CD14-positive monocyte (primary cell): ENCODE measurements at regions not wholly inside any gene's neighbourhood (a gene's known extent, or its start where the extent isn't known, plus 50 kb on each side); places are given as distances from the start of the nearest gene placed in this dataset.

Experiments used
- DNase-seq, 3 donors: peaks; one replicate each; pipeline ENCODE4 v3.0.0-alpha.2; 2011 to 2022
- H2AFZ ChIP-seq: 2 replicates; pipeline ENCODE4 v1.6.0; 2012; ENCODE audit warnings: mild to moderate bottlenecking, low read depth, low read length, inconsistent platforms; ENCODE audit not compliant: insufficient read depth, poor library complexity, severe bottlenecking
- H3K27ac ChIP-seq, 2 donors: 1 replicate in 1 of 2; 2 replicates in 1 of 2; pipeline ENCODE4 v1.5.1; 2012 to 2013; ENCODE audit warnings: low read length in 2 of 2, control low read depth in 1 of 2, inconsistent platforms in 1 of 2, low read depth in 1 of 2, mild to moderate bottlenecking in 1 of 2
- H3K27me3 ChIP-seq, 2 donors: one replicate each; pipeline versions ENCODE4 v1.6.0 to v1.6.1; 2011 to 2013; ENCODE audit warnings: low read length in 2 of 2; ENCODE audit not compliant: control insufficient read depth in 2 of 2, insufficient read depth in 2 of 2
- H3K36me3 ChIP-seq, 2 donors: replicated peaks in 1 of 2; 1 replicate in 1 of 2; 2 replicates in 1 of 2; pipeline versions ENCODE4 v1.5.1 to v1.6.1; 2012 to 2013; ENCODE audit warnings: low read length in 2 of 2, control low read depth in 1 of 2, inconsistent platforms in 1 of 2, mild to moderate bottlenecking in 1 of 2; ENCODE audit not compliant: insufficient read depth in 2 of 2, control insufficient read depth in 1 of 2
- H3K4me1 ChIP-seq, 2 donors: 1 replicate in 1 of 2; 2 replicates in 1 of 2; pipeline versions ENCODE4 v1.5.1 to v1.6.1; 2012 to 2013; ENCODE audit warnings: low read length in 2 of 2, control low read depth in 1 of 2, inconsistent platforms in 1 of 2, mild to moderate bottlenecking in 1 of 2, moderate library complexity in 1 of 2; ENCODE audit not compliant: insufficient read depth in 2 of 2, control insufficient read depth in 1 of 2
- H3K4me2 ChIP-seq: replicated peaks from 2 replicates; pipeline ENCODE3; 2012; ENCODE audit warnings: low read length, moderate library complexity, mild to moderate bottlenecking; ENCODE audit not compliant: poor library complexity, severe bottlenecking; ENCODE audit errors: extremely low read depth
- H3K4me3 ChIP-seq, 3 experiments: fragments of 200-600 bp in 1 of 3; sonication (generic) in 1 of 3; replicated peaks in 1 of 3; 1 replicate in 2 of 3; 2 replicates in 1 of 3; pipeline ENCODE4 v1.5.1; 2011 to 2013; ENCODE audit warnings: low read length in 3 of 3, mild to moderate bottlenecking in 3 of 3, control low read depth in 2 of 3, low read depth in 2 of 3, inconsistent platforms in 1 of 3, moderate library complexity in 1 of 3
- H3K79me2 ChIP-seq: 2 replicates; pipeline ENCODE4 v1.6.0; 2012; ENCODE audit warnings: mild to moderate bottlenecking, control low read depth, inconsistent platforms, low read length, moderate library complexity; ENCODE audit not compliant: insufficient read depth
- H3K9ac ChIP-seq: 2 replicates; pipeline ENCODE4 v1.6.0; 2017; ENCODE audit warnings: low read length, mild to moderate bottlenecking; ENCODE audit not compliant: insufficient read depth, poor library complexity, severe bottlenecking
- H3K9me3 ChIP-seq, 2 donors: replicated peaks in 1 of 2; 1 replicate in 1 of 2; 2 replicates in 1 of 2; pipeline versions ENCODE4 v1.5.1 to v1.6.1; 2012 to 2013; ENCODE audit warnings: low read length in 2 of 2, control low read depth in 1 of 2; ENCODE audit not compliant: control insufficient read depth in 1 of 2, insufficient read depth in 1 of 2
- H4K20me1 ChIP-seq: 2 replicates; pipeline ENCODE4 v1.6.0; 2012; ENCODE audit warnings: mild to moderate bottlenecking, low read length, control low read depth, moderate library complexity; ENCODE audit not compliant: insufficient read depth
- H3K27ac Mint-ChIP-seq, 7 donors: one replicate each; pipeline ENCODE4 v1.8.0; 2020; ENCODE audit warnings: mild to moderate bottlenecking in 7 of 7, mixed read lengths in 7 of 7, moderate library complexity in 6 of 7, inconsistent platforms in 2 of 7
- H3K27me3 Mint-ChIP-seq, 3 donors: one replicate each; pipeline ENCODE4 v1.8.0; 2021 to 2022; ENCODE audit warnings: low read depth in 3 of 3, mild to moderate bottlenecking in 3 of 3, mixed read lengths in 3 of 3, moderate library complexity in 3 of 3, inconsistent platforms in 1 of 3
- H3K36me3 Mint-ChIP-seq, 2 donors: one replicate each; pipeline ENCODE4 v1.8.0; 2020; ENCODE audit warnings: mixed read lengths in 2 of 2, inconsistent platforms in 1 of 2, mild to moderate bottlenecking in 1 of 2
- H3K4me1 Mint-ChIP-seq: one replicate; pipeline ENCODE4 v1.8.0; 2020; ENCODE audit warnings: mild to moderate bottlenecking, mixed read lengths
- H3K4me3 Mint-ChIP-seq, 2 donors: one replicate each; pipeline ENCODE4 v1.8.0; 2020; ENCODE audit warnings: mild to moderate bottlenecking in 2 of 2, mixed read lengths in 2 of 2, moderate library complexity in 1 of 2
- H3K9me3 Mint-ChIP-seq, 7 donors: one replicate each; pipeline ENCODE4 v1.8.0; 2020 to 2022; ENCODE audit warnings: mixed read lengths in 7 of 7, mild to moderate bottlenecking in 6 of 7, moderate library complexity in 6 of 7, inconsistent platforms in 2 of 7
- CTCF ChIP-seq: fragments of 200-600 bp; IDR thresholded peaks from one replicate; pipeline ENCODE4 v1.8.0; 2022; ENCODE audit warnings: antibody characterized with exemption, mild to moderate bottlenecking
- WGBS: methylation state at CpG from one replicate; pipeline ENCODE4 v1.1.5; 2013; ENCODE audit warnings: missing lambda C conversion rate; ENCODE audit not compliant: insufficient coverage; 5-methylcytosine and 5-hydroxymethylcytosine counted together
- intact Hi-C, 2 donors: fragments of 100-400 bp; cut with micrococcal nuclease; formaldehyde crosslinking; loops; one replicate each; pipeline versions ENCODE4 v1.15.0 to v1.15.1; 2023

- Mint-ChIP-seq H3K9me3 (peaks cover 0 to 2% (median 0%) of the 10 kb centered on the region in 7 donors), H3K27ac (peak overlapping the region; percentile 58 to 96 (median 87)), H3K27me3 (no peaks in the 10 kb centered on the region), H3K36me3 (peaks cover 0 to 2% of the 10 kb centered on the region in 2 donors), H3K4me1 (peaks cover 75% of the 10 kb centered on the region), H3K4me3 (peak overlapping the region in 1 of 2 donors; percentile 18)
- Histone ChIP-seq H2AFZ (no peak overlapping the region), H3K9ac (no peak overlapping the region), H3K27ac (peak overlapping the region; percentile 67 to 71), H3K27me3 (no peaks in the 10 kb centered on the region), H3K79me2 (no peaks in the 10 kb centered on the region), H3K4me1 (peaks cover 78 to 83% of the 10 kb centered on the region in 2 donors), H3K4me2 (peak overlapping the region; percentile 52), H3K4me3 (peak overlapping the region in 1 of 3 experiments; percentile 36), H3K9me3 (no peaks in the 10 kb centered on the region), H3K36me3 (no peaks in the 10 kb centered on the region), H4K20me1 (no peaks in the 10 kb centered on the region)
- no CpG with 5 or more reads among the region's 2 CpGs for WGBS
- no peak for TF ChIP-seq CTCF
- intact Hi-C loops, result no loop called here
- peak in 2 of 3 donors; percentile 42 to 55 for DNase-seq
Observed at GRCh38 chr2:64841461-64841860, 147.7 kb upstream of the SLC1A4 start.

GRCh38 chr2:64842030-64842429 is 147.2 kb upstream of the SLC1A4 start:
- no peak for DNase-seq

More at GRCh38 chr2:64842030-64842429, 147.2 kb upstream of the SLC1A4 start:
- H3K4me3 ChIP-seq, result peak overlapping the region in 1 of 3 experiments; percentile 36
- Mint-ChIP-seq H3K4me3 (peak overlapping the region in 1 of 2 donors; percentile 58), H3K36me3 (peaks cover 0 to 2% of the 10 kb centered on the region in 2 donors), H3K27me3 (no peaks in the 10 kb centered on the region), H3K27ac (peak overlapping the region; percentile 58 to 91 (median 87)), H3K9me3 (peaks cover 0 to 2% (median 0%) of the 10 kb centered on the region in 7 donors), H3K4me1 (peaks cover 78% of the 10 kb centered on the region)
- intact Hi-C loops, result no loop called here
- no peak for TF ChIP-seq CTCF
- no peaks in the 10 kb centered on the region for H3K79me2 ChIP-seq
- H3K27ac ChIP-seq, result peak overlapping the region; percentile 67 to 71
- no peaks in the 10 kb centered on the region for H3K9me3 ChIP-seq
- peak overlapping the region; percentile 47 for H2AFZ ChIP-seq
- H3K27me3 ChIP-seq, result no peaks in the 10 kb centered on the region
- peak overlapping the region; percentile 52 for H3K4me2 ChIP-seq
- no peaks in the 10 kb centered on the region for H4K20me1 ChIP-seq
- peaks cover 82 to 86% of the 10 kb centered on the region in 2 donors for H3K4me1 ChIP-seq
- 78% methylated on average over 2 of the region's 5 CpGs for WGBS
- no peak overlapping the region for H3K9ac ChIP-seq
- no peaks in the 10 kb centered on the region for H3K36me3 ChIP-seq
